ENCODE measurements at regions not wholly inside any gene's neighbourhood (a gene's known extent, or its start where the extent isn't known, plus 50 kb on each side); places are given as distances from the start of the nearest gene placed in this dataset.
A peak's percentile ranks its signal among the peaks of the same experiment; 100 is the strongest.

DNA sequence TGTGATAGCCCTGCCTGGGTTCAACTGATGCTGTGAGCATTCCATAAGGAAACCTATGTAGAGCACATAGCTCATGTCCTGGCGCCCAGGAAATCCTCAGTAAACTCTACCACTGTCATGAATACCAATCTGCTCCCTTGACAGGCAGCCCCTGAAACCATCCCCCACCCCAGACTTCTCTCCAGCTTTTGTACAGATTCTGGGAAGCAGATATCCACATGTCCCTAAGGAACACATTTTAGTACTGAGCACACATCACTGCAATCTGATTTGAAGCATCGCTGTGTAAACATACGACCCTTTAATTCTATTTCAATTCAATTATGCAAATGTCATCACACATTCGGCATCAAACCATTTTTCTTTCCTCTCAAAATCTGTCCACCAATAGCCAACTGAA is 89.5 kb upstream of the FSTL4 start:
- no peak for DNase-seq (ENCODE audit: low spot score)
- TF ChIP-seq, protein P1, sequence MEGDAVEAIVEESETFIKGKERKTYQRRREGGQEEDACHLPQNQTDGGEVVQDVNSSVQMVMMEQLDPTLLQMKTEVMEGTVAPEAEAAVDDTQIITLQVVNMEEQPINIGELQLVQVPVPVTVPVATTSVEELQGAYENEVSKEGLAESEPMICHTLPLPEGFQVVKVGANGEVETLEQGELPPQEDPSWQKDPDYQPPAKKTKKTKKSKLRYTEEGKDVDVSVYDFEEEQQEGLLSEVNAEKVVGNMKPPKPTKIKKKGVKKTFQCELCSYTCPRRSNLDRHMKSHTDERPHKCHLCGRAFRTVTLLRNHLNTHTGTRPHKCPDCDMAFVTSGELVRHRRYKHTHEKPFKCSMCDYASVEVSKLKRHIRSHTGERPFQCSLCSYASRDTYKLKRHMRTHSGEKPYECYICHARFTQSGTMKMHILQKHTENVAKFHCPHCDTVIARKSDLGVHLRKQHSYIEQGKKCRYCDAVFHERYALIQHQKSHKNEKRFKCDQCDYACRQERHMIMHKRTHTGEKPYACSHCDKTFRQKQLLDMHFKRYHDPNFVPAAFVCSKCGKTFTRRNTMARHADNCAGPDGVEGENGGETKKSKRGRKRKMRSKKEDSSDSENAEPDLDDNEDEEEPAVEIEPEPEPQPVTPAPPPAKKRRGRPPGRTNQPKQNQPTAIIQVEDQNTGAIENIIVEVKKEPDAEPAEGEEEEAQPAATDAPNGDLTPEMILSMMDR (IDR thresholded peaks at IDR 0.05; ENCODE audit: extremely low read depth, missing control alignments): no peak

DNA sequence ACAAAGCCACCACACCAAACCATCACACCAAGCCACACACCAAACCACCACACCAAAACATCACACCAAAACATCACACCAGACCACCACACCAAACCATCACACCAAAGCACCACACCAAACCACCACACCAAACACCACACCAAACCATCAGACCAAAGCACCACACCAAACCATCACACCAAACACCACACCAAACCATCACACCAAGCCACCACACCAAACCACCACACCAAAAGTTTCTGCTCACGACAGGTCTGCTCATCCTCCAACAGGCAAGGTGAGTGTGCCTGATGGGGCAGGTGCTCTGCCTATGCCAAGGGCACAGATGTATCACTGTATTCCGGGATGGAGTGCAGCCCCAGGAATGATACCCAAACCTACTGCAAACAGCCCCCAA is 87.9 kb upstream of the FSTL4 start:
- TF ChIP-seq, protein P1 (IDR thresholded peaks at IDR 0.05; ENCODE audit: extremely low read depth, missing control alignments): no peak
- DNase-seq (ENCODE audit: low spot score): no peak

DNA sequence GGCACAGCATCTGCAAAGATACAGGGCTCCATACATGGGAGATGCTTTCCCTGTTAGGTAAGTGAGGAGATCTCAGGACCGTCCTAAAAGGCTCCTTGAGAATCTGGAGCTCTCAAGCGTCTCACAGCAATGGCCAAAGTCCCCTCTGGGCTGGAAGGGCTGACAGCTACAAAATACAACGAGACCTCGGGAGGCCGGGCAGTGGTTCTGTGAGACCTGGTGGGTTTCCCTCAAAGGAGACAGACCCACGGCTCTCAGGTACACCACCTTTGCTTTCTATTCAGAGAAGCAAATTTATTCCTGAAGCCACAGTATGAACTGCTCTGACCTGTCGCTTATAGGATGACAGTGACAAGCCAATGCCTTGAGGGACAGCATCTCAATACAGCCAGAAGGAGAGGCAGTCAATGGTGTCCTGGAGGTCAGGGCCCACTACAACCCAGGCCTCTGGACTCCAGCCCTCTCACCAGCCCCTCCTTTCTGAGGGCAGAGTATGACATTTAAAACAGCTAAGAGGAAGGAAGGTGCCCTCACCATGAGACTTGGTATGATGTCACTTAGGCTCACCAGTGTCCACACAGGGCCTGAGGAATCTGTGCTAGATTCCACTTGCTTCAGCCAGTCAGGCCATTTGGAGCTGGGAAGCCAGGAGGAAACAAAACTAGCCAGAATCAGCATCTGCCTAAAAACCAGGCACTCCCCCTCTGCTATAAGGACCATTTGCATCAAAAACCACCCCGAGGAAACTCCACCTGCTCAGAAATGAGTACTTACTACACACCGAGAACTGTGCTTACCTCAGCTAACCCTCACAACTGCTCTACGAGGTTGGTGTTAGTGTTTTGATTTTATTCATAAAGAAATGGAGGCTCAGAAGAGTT is 86.5 kb upstream of the FSTL4 start:
- TF ChIP-seq, protein P1 (IDR thresholded peaks at IDR 0.05; ENCODE audit: extremely low read depth, missing control alignments): no peak
- peak; percentile 32 for DNase-seq (ENCODE audit: low spot score)

DNA sequence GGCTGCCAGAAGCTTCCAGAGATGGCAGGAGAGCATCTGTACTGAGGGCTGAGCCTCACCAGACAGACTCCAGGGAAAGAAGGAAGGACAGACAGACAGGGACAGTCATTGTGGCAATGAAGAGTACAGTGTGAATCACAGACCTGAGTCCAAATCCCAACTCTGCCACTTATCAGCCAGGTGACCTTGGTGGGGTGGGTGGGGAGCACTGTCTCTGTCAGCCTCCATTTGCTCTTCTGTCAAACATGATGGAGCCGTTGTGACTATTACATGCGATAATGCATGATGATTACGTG is 85.9 kb upstream of the FSTL4 start:
- TF ChIP-seq, protein P1 (IDR thresholded peaks at IDR 0.05; ENCODE audit: extremely low read depth, missing control alignments): no peak
- DNase-seq (ENCODE audit: low spot score): no peak

DNA sequence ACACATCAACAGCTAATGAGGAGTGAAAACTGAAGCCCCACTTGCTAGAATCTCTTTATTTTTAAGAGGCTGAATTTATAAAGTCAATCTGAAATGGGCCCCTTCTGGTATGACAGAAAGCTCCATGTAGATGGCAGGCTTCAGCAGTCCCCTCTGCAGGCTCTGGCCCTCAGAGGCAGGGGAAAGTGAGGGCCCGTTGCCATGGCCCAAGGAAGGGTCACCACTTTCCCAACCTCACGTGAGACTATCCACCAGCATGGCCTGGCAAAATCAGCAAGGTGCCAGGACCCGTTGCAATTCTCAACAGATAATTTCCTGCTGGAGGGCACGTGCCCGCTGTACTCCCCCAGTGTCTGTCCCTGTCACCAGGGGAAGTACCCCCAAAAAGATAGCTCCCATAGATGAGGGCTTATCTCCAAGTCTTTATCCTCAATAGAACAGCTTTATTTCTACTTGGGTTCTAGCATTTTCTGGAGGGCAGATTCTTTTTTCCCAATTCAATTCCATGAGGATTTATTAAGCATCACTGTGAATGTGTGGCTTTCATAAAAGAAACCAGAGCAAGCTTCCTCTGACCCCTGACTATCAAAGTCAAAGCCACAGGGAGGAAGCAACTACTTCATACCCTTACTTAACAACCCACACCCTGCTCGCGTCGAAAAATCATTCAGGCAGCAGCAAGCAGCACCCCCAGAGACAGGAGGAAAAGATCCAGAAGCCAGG is 85.4 kb upstream of the FSTL4 start:
- TF ChIP-seq, protein P1 (IDR thresholded peaks at IDR 0.05; ENCODE audit: extremely low read depth, missing control alignments): no peak
- DNase-seq (ENCODE audit: low spot score): no peak

DNA sequence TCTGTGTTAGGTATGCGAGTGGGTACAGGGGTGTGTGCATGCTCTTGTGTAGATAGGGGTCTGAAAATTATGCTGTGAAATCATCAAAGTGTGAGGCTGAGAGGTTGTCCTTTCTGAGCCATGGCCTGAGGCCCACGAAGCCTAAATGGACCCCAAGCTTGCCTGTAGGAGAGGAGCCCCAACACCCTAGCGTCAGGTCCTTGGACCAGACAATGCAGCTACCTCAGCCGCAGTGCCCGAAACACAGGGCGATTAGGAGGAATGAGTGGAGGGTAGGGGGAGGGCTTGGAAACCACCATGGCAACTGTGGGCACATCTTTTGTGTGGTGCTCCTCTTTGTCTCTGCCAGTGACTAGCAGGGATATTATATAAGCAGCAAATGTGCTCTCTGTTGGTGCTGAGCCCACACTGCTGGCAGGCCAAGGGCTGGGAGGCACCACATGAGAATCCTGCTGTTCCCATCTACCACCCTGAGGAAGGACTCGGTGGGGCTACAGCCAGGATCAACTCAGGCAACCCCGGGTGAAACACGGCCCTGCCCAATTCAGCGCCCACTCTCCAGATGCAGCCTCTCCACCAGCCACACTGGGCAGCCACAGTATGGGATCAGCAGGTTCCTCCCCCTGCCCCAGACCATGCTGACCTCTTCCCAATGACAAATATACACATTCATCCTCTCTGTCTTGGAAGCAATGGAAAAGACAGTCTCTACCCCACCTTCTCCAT is 84.6 kb upstream of the FSTL4 start:
- DNase-seq (ENCODE audit: low spot score): no peak
- TF ChIP-seq, protein P1 (IDR thresholded peaks at IDR 0.05; ENCODE audit: extremely low read depth, missing control alignments): no peak

Measured in GM20000 (cell line).